ENCODE measurements at regions not wholly inside any gene's neighbourhood (a gene's known extent, or its start where the extent isn't known, plus 50 kb on each side); places are given as distances from the start of the nearest gene placed in this dataset.
"Not testable (repeated sequence)": the region's sequence is repeated elsewhere in the genome, so short reads cannot be mapped to it uniquely, and the experiment has no call there.

- H3K9me3 ChIP-seq (ENCODE audit: insufficient read depth, low read length, severe bottlenecking); H2AFZ ChIP-seq (ENCODE audit: low read depth, low read length); H3K4me3 ChIP-seq (ENCODE audit: low read depth in 1 of 2, low read length in 2 of 2); H3K4me1 ChIP-seq (ENCODE audit: insufficient read depth, low read length); H3K27ac ChIP-seq (ENCODE audit: low read length); ATAC-seq (ENCODE audit: insufficient read depth, low read depth); DNase-seq; H3K9ac ChIP-seq (ENCODE audit: low read depth, low read length); H3K79me2 ChIP-seq (ENCODE audit: insufficient read depth, low read length); H3K27me3 ChIP-seq (ENCODE audit: insufficient read depth, low read length, poor library complexity); H4K20me1 ChIP-seq (ENCODE audit: insufficient read depth, low read length); H3K36me3 ChIP-seq (ENCODE audit: insufficient read depth, low read length); H3K4me2 ChIP-seq (ENCODE audit: insufficient read depth, low read length): not testable (repeated sequence)
These were observed 158.3 kb downstream of the KCNJ18 start for GRCh38 chr17:21850614-21851013.

All from DND-41 (cell line).